CD4-positive, alpha-beta T cell (primary cell): ENCODE measurements at regions not wholly inside any gene's neighbourhood (a gene's known extent, or its start where the extent isn't known, plus 50 kb on each side); places are given as distances from the start of the nearest gene placed in this dataset.

ENCODE experiments used
- ATAC-seq: fragments of 200-7000 bp; cut with Tn5 transposase; one replicate; pipeline ENCODE4 v1.10.0; 2022; ENCODE audit warnings: mild to moderate bottlenecking; ENCODE audit not compliant: poor library complexity
- CTCF ChIA-PET: fragments of 350-600 bp; sonication (Branson Sonifier 250); formaldehyde crosslinking; loops from one replicate; lab custom pipeline; 2021; ENCODE audit warnings: antibody characterized with exemption, inconsistent platforms; lab: Charles Lee
- POLR2A ChIA-PET: fragments of 350-600 bp; sonication (Branson Sonifier 250); formaldehyde crosslinking; loops from one replicate; lab custom pipeline; 2021; ENCODE audit warnings: antibody characterized with exemption, inconsistent platforms; lab: Charles Lee
- DNase-seq, 14 experiments: peaks; one replicate each; pipeline ENCODE4 v3.0.0-alpha.2; 2013 to 2020; ENCODE audit warnings: mixed read lengths in 2 of 14
- H3K27ac ChIP-seq, 2 donors: one replicate each; pipeline versions ENCODE4 v1.5.1 to v1.7.0; 2013; ENCODE audit warnings: low read length in 2 of 2, low read depth in 1 of 2, mild to moderate bottlenecking in 1 of 2
- H3K27me3 ChIP-seq, 2 experiments: 1 replicate in 1 of 2; 2 replicates in 1 of 2; pipeline versions ENCODE4 v1.6.1 to v1.7.0; 2013; ENCODE audit warnings: low read length in 2 of 2, control low read depth in 1 of 2, mild to moderate bottlenecking in 1 of 2, moderate library complexity in 1 of 2; ENCODE audit not compliant: insufficient read depth in 2 of 2, control insufficient read depth in 1 of 2
- H3K36me3 ChIP-seq: one replicate; pipeline ENCODE4 v1.6.1; 2013; ENCODE audit warnings: low read length, control low read depth; ENCODE audit not compliant: insufficient read depth
- H3K4me1 ChIP-seq: one replicate; pipeline ENCODE4 v1.6.1; 2013; ENCODE audit warnings: low read length, control low read depth; ENCODE audit not compliant: insufficient read depth
- H3K4me3 ChIP-seq: one replicate; pipeline ENCODE4 v1.5.1; 2013; ENCODE audit warnings: mild to moderate bottlenecking, low read length, moderate library complexity
- H3K9me3 ChIP-seq, 2 experiments: 1 replicate in 1 of 2; 2 replicates in 1 of 2; pipeline versions ENCODE4 v1.6.1 to v1.7.0; 2013; ENCODE audit warnings: low read length in 2 of 2, mild to moderate bottlenecking in 2 of 2, control low read depth in 1 of 2, moderate library complexity in 1 of 2; ENCODE audit not compliant: control insufficient read depth in 1 of 2, insufficient read depth in 1 of 2
- H3K27ac Mint-ChIP-seq: one replicate; pipeline ENCODE4 v1.8.0; 2020; ENCODE audit warnings: mixed read lengths
- H3K27me3 Mint-ChIP-seq: one replicate; pipeline ENCODE4 v1.8.0; 2021; ENCODE audit warnings: mixed read lengths
- H3K36me3 Mint-ChIP-seq: one replicate; pipeline ENCODE4 v1.8.0; 2021; ENCODE audit warnings: low read depth, mixed read lengths
- H3K4me1 Mint-ChIP-seq: one replicate; pipeline ENCODE4 v1.8.0; 2021; ENCODE audit warnings: low read depth, mixed read lengths
- H3K4me3 Mint-ChIP-seq: one replicate; pipeline ENCODE4 v1.8.0; 2020; ENCODE audit warnings: mild to moderate bottlenecking, mixed read lengths
- H3K9me3 Mint-ChIP-seq: one replicate; pipeline ENCODE4 v1.8.0; 2020; ENCODE audit warnings: mixed read lengths
- CTCF ChIP-seq: fragments of 200-600 bp; IDR thresholded peaks from one replicate; pipeline ENCODE4 v1.8.0; 2022; ENCODE audit warnings: antibody characterized with exemption, mild to moderate bottlenecking
- intact Hi-C, 2 experiments: fragments of 100-400 bp; cut with DNase I in 1 of 2; cut with micrococcal nuclease in 1 of 2; formaldehyde crosslinking; loops; one replicate each; pipeline versions ENCODE4 v1.15.1 to v1.9.0; 2023 to 2025; cut with DNase I, micrococcal nuclease

- POLR2A ChIA-PET = no interaction called here
Measured at GRCh38 chr2:224278531-224278930, 123.4 kb downstream of the FAM124B start.

GRCh38 chr2:224276251-224276650, 125.7 kb downstream of the FAM124B start:
- peaks cover 15% of the 10 kb centered on the region for H3K27me3 Mint-ChIP-seq

More at GRCh38 chr2:224278531-224278930, 123.4 kb downstream of the FAM124B start:
- no peaks in the 10 kb centered on the region for H3K9me3 Mint-ChIP-seq
- H3K27me3 ChIP-seq = peaks cover 3 to 10% of the 10 kb centered on the region in 2 experiments
- intact Hi-C loops = no loop called here
- no peaks in the 10 kb centered on the region for H3K36me3 Mint-ChIP-seq
- no peaks in the 10 kb centered on the region for H3K36me3 ChIP-seq
- H3K9me3 ChIP-seq = no peaks in the 10 kb centered on the region
- DNase-seq (no peak), ATAC-seq (no peak)
- H3K27ac Mint-ChIP-seq = no peak overlapping the region
- no peak overlapping the region for H3K27ac ChIP-seq
- TF ChIP-seq CTCF = no peak
- no peak overlapping the region for H3K4me3 ChIP-seq
- no peaks in the 10 kb centered on the region for H3K4me1 ChIP-seq
- H3K27me3 Mint-ChIP-seq = peaks cover 31% of the 10 kb centered on the region
- no peak overlapping the region for H3K4me3 Mint-ChIP-seq
- CTCF ChIA-PET = no interaction called here
- H3K4me1 Mint-ChIP-seq = no peaks in the 10 kb centered on the region

GRCh38 chr2:224272237-224272910, 129.5 kb downstream of the FAM124B start:
- H3K4me3 Mint-ChIP-seq = no peak overlapping the region
- no peaks in the 10 kb centered on the region for H3K9me3 ChIP-seq
- no peak for DNase-seq
- no peak for TF ChIP-seq CTCF
- no peaks in the 10 kb centered on the region for H3K36me3 ChIP-seq
- no peak overlapping the region for H3K27ac ChIP-seq
- no peaks in the 10 kb centered on the region for H3K36me3 Mint-ChIP-seq
- H3K27me3 ChIP-seq = peaks cover 0 to 4% of the 10 kb centered on the region in 2 experiments
- H3K9me3 Mint-ChIP-seq = no peaks in the 10 kb centered on the region
- H3K4me3 ChIP-seq = no peak overlapping the region
- intact Hi-C loops = no loop called here
- H3K27ac Mint-ChIP-seq = no peak overlapping the region
- H3K27me3 Mint-ChIP-seq = peaks cover 12% of the 10 kb centered on the region
- ATAC-seq = no peak
- H3K4me1 ChIP-seq = no peaks in the 10 kb centered on the region
- ChIA-PET POLR2A (no interaction called here), CTCF (no interaction called here)
- no peaks in the 10 kb centered on the region for H3K4me1 Mint-ChIP-seq

More at GRCh38 chr2:224276251-224276650, 125.7 kb downstream of the FAM124B start:
- H3K27me3 ChIP-seq = peaks cover 0 to 3% of the 10 kb centered on the region in 2 experiments
- ChIA-PET POLR2A (no interaction called here), CTCF (no interaction called here)
- DNase-seq = no peak
- ATAC-seq = no peak
- Mint-ChIP-seq H3K4me1 (no peaks in the 10 kb centered on the region), H3K4me3 (no peak overlapping the region), H3K27ac (no peak overlapping the region), H3K9me3 (no peaks in the 10 kb centered on the region), H3K36me3 (no peaks in the 10 kb centered on the region)
- H3K36me3 ChIP-seq = no peaks in the 10 kb centered on the region
- H3K9me3 ChIP-seq = no peaks in the 10 kb centered on the region
- intact Hi-C loops = no loop called here
- no peak overlapping the region for H3K4me3 ChIP-seq
- TF ChIP-seq CTCF = no peak
- H3K4me1 ChIP-seq = no peaks in the 10 kb centered on the region
- no peak overlapping the region for H3K27ac ChIP-seq
